Stimulated activated effector memory CD8-positive, alpha-beta T cell treated with anti-CD3 and anti-CD28 coated beads, Interleukin-12 subunit alpha, Interleukin-12 subunit beta, amount 100 ng/mL, for 72 hours (primary cell): ENCODE measurements at regions not wholly inside any gene's neighbourhood (a gene's known extent, or its start where the extent isn't known, plus 50 kb on each side); places are given as distances from the start of the nearest gene placed in this dataset.
"Not testable (repeated sequence)": the region's sequence is repeated elsewhere in the genome, so short reads cannot be mapped to it uniquely, and the experiment has no call there.

Experiments used
- ATAC-seq: fragments of 150-1000 bp; cut with Tn5 transposase; 2 replicates; pipeline ENCODE4 v1.10.0; 2021
- DNase-seq, 2 donors: peaks; one replicate each; pipeline ENCODE4 v3.0.0; 2021 to 2022; ENCODE audit warnings: low spot score in 2 of 2
- H3K27ac Mint-ChIP-seq: one replicate; pipeline ENCODE4 v1.8.0; 2022; ENCODE audit warnings: mild to moderate bottlenecking, mixed read lengths
- H3K36me3 Mint-ChIP-seq: one replicate; pipeline ENCODE4 v1.8.0; 2022; ENCODE audit warnings: mild to moderate bottlenecking, mixed read lengths
- H3K4me1 Mint-ChIP-seq: one replicate; pipeline ENCODE4 v1.8.0; 2022; ENCODE audit warnings: mixed read lengths
- H3K4me3 Mint-ChIP-seq: one replicate; pipeline ENCODE4 v1.8.0; 2022; ENCODE audit warnings: mild to moderate bottlenecking, mixed read lengths
- H3K9me3 Mint-ChIP-seq: one replicate; pipeline ENCODE4 v1.8.0; 2022; ENCODE audit warnings: mixed read lengths

DNA sequence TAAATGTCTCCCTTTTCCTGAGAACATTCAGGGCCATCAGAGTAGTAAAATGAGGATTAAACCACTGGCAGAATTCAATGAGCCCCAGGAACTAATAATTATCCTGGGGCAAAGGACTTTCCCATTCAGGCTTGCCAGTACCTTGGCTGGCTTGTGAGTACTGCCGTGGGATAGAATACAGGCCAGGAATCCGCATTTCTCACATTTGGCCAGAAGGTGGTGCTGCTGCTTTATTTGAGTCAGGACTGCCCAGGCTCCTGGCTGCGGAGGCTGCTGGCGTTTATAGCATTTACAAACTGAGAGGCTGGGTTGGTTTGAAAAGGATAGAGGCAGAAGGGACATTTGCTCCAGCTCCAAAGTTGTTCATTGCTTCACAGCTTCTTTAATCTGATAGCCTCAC, 91.4 kb downstream of the RTL9 start:
- Mint-ChIP-seq H3K27ac (no peak overlapping the region), H3K4me1 (no peaks in the 10 kb centered on the region), H3K36me3 (no peaks in the 10 kb centered on the region), H3K9me3 (no peaks in the 10 kb centered on the region), H3K4me3 (no peak overlapping the region)
- ATAC-seq (peak; percentile 74), DNase-seq (peak; percentile 23 to 62)

- no peaks in the 10 kb centered on the region for H3K9me3 Mint-ChIP-seq
- H3K27ac Mint-ChIP-seq, result no peak overlapping the region
- H3K4me3 Mint-ChIP-seq, result no peak overlapping the region
- ATAC-seq, result no peak
- H3K36me3 Mint-ChIP-seq, result no peaks in the 10 kb centered on the region
- DNase-seq, result no peak
- H3K4me1 Mint-ChIP-seq, result no peaks in the 10 kb centered on the region
Observed at GRCh38 chrX:110454336-110454735, 95.7 kb downstream of the RTL9 start.

GRCh38 chrX:110462957-110463356, 104.3 kb downstream of the RTL9 start:
- Mint-ChIP-seq H3K4me3 (no peak overlapping the region), H3K9me3 (no peaks in the 10 kb centered on the region), H3K4me1 (no peaks in the 10 kb centered on the region), H3K27ac (no peak overlapping the region), H3K36me3 (no peaks in the 10 kb centered on the region)
- no peak for ATAC-seq
- DNase-seq, result no peak

DNA sequence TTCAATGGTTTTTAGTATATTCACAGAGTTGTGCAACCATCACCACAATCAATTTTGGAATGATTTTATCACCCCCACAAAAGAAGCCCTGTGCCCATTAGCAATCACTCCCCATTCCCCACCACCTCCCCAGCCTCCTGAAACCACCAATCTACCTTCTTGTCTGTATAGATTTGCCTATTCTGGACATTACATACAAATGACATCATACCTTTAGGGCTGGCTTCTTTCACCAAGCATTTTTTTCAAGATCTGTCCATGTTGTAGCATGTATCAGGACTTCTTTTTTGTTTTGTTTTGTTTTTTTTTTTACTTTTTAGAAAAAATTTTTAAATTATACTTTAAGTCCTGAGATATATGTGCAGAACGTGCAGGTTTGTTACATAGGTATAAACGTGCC, 108.1 kb downstream of the RTL9 start:
- H3K27ac Mint-ChIP-seq, result no peak overlapping the region
- DNase-seq (no peak), ATAC-seq (no peak)

GRCh38 chrX:110472265-110472664, 113.6 kb downstream of the RTL9 start:
- Mint-ChIP-seq H3K36me3 (no peaks in the 10 kb centered on the region), H3K4me1 (no peaks in the 10 kb centered on the region), H3K4me3 (no peak overlapping the region), H3K9me3 (no peaks in the 10 kb centered on the region), H3K27ac (no peak overlapping the region)
- no peak for ATAC-seq
- no peak for DNase-seq

More for the DNA sequence above, 108.1 kb downstream of the RTL9 start:
- Mint-ChIP-seq H3K4me3 (no peak overlapping the region), H3K9me3 (no peaks in the 10 kb centered on the region), H3K36me3 (no peaks in the 10 kb centered on the region), H3K4me1 (no peaks in the 10 kb centered on the region)

- Mint-ChIP-seq H3K36me3 (no peaks in the 10 kb centered on the region), H3K4me3 (no peak overlapping the region), H3K4me1 (no peaks in the 10 kb centered on the region), H3K27ac (no peak overlapping the region), H3K9me3 (no peaks in the 10 kb centered on the region)
- ATAC-seq (no peak), DNase-seq (no peak)
Observed at GRCh38 chrX:110477593-110478228, 119.1 kb downstream of the RTL9 start.

DNA sequence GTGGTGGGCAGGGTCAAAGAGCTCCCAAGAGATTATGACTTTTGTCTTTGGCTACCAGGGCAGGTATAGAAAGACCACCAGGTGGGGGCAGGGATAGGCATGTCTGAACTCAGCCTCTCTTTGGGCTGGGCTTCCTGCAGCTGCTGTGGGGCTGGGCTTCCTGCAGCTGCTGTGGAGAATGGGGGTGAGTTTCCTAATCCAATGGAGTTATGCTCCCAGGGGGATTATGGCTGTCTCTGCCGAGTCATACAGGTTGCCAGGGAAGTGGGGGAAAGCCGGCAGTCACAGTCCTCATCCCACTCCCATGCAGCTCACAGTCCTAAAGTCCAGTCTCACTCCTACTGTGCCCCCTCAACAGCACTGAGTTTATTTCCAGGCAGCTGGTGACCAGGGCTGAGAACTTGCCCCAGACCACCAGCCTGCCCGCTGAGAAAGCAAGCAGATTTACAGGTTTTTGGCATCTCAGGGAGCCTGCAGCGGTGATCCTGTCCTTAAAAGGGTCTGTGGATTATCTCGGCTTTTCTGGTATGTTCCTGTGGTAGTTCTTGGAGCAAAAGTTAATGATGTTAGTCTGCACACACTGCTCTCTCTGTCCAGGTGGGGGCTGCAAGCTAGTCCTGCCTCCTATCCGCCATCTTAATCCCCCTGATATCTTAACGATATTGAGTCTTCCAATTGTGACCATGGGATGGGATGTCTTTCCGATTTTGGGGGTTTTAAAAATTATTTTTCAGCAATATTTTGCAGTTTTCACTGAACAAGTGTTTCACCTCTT, 133.4 kb downstream of the RTL9 start:
- Mint-ChIP-seq H3K9me3 (no peaks in the 10 kb centered on the region), H3K27ac (no peak overlapping the region), H3K36me3 (no peaks in the 10 kb centered on the region), H3K4me1 (no peaks in the 10 kb centered on the region), H3K4me3 (no peak overlapping the region)
- DNase-seq, result no peak
- ATAC-seq, result no peak

DNA sequence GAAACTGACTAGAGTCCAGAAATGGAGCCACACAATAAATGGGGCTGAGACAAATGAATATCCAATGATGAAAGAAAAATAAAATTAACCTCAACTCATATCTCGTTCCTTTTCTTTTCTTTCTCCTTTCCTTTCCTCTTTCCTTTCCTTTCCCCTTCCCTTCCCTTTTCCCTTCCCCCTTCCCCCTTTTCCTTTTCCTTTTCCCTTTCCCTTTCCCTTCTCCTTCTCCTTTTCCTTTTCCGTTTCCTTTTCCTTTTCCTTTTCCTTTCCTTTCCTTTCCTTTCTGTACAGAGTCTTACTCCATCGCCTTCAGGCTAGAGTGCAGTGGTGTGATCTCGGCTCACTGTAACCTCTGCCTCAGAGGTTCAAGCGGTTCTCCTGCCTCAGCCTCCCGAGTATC, 146.3 kb downstream of the RTL9 start:
- no peaks in the 10 kb centered on the region for H3K9me3 Mint-ChIP-seq
- ATAC-seq, result no peak
- H3K4me1 Mint-ChIP-seq, result no peaks in the 10 kb centered on the region
- H3K4me3 Mint-ChIP-seq, result no peak overlapping the region
- H3K27ac Mint-ChIP-seq, result no peak overlapping the region
- no peak for DNase-seq
- H3K36me3 Mint-ChIP-seq, result no peaks in the 10 kb centered on the region

- Mint-ChIP-seq H3K27ac (no peak overlapping the region), H3K9me3 (no peaks in the 10 kb centered on the region), H3K4me1 (no peaks in the 10 kb centered on the region), H3K4me3 (no peak overlapping the region), H3K36me3 (no peaks in the 10 kb centered on the region)
- DNase-seq (no peak), ATAC-seq (no peak)
Observed at GRCh38 chrX:110509755-110510532, 151.3 kb downstream of the RTL9 start.

DNA sequence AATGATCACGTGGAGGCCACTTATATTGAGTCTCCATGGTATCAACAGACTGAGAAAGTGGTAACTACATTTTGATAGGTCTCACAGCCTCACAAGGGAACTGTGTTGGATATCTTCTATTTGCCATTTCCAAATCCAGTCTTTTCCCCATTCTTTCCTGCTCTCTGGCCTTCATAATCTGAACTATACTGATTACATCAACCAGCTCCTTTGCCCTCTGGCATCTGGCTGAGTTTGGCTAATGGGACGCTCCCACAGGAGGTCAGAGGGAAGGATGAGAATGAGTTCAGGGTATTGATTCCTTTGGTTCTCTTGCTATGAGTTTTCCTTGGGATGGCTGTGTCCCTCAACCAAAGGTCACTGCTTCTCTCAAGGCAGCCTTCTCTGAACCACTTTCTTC, 152.6 kb downstream of the RTL9 start:
- H3K4me3 Mint-ChIP-seq, result no peak overlapping the region

DNA sequence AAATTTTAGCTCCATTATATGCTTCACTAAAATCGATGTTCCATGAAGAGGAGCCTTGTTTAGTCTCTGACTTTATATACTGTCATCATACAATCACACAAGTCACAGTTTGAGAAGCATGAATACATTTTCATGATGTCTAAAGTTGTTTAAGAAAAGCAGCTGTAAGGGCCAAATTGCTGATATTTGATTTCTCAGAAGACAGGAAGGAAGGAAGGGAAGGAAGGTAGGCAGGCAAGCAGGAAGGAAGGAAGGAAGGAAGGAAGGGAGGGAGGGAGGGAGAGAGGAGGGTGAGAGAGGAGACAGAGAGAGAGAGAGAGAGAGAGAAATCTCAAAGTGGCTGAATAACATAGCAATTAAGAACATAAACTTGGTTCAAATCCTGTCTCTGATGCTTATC, 153.7 kb downstream of the RTL9 start:
- H3K27ac Mint-ChIP-seq, result no peak overlapping the region
- H3K4me3 Mint-ChIP-seq, result no peak overlapping the region
- DNase-seq, result no peak
- H3K9me3 Mint-ChIP-seq, result no peaks in the 10 kb centered on the region
- no peaks in the 10 kb centered on the region for H3K36me3 Mint-ChIP-seq
- no peak for ATAC-seq
- H3K4me1 Mint-ChIP-seq, result no peaks in the 10 kb centered on the region

More for the DNA sequence above, 152.6 kb downstream of the RTL9 start:
- no peaks in the 10 kb centered on the region for H3K4me1 Mint-ChIP-seq
- H3K36me3 Mint-ChIP-seq, result no peaks in the 10 kb centered on the region
- ATAC-seq, result no peak
- no peak for DNase-seq
- no peak overlapping the region for H3K27ac Mint-ChIP-seq
- H3K9me3 Mint-ChIP-seq, result no peaks in the 10 kb centered on the region

DNA sequence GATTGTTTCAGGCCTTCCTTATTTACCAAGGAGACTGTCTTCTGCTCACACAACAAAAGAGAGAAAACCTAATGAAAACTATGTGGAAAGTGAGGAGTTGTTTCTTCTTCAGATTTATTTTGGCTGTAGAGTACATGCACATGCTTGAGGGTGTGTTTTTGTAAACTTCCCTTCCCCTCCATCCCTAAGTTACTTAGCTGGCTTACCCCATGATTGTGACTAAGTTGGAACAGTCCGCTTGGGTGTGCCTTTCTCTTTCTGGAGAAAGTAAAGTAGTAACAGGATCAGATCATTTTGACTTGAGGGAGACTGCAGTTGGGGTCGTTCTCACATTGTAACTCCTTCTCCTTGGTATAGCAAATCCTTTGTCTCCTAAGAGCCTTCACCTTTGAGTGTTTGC, 155.9 kb downstream of the RTL9 start:
- Mint-ChIP-seq H3K4me1 (no peaks in the 10 kb centered on the region), H3K36me3 (no peaks in the 10 kb centered on the region), H3K4me3 (no peak overlapping the region), H3K27ac (no peak overlapping the region), H3K9me3 (no peaks in the 10 kb centered on the region)
- ATAC-seq (no peak), DNase-seq (no peak)

GRCh38 chrX:110519501-110519900, 160.9 kb downstream of the RTL9 start:
- no peaks in the 10 kb centered on the region for H3K9me3 Mint-ChIP-seq
- DNase-seq (no peak), ATAC-seq (no peak)
- H3K4me1 Mint-ChIP-seq, result no peaks in the 10 kb centered on the region
- H3K27ac Mint-ChIP-seq, result no peak overlapping the region
- no peaks in the 10 kb centered on the region for H3K36me3 Mint-ChIP-seq
- H3K4me3 Mint-ChIP-seq, result no peak overlapping the region

DNA sequence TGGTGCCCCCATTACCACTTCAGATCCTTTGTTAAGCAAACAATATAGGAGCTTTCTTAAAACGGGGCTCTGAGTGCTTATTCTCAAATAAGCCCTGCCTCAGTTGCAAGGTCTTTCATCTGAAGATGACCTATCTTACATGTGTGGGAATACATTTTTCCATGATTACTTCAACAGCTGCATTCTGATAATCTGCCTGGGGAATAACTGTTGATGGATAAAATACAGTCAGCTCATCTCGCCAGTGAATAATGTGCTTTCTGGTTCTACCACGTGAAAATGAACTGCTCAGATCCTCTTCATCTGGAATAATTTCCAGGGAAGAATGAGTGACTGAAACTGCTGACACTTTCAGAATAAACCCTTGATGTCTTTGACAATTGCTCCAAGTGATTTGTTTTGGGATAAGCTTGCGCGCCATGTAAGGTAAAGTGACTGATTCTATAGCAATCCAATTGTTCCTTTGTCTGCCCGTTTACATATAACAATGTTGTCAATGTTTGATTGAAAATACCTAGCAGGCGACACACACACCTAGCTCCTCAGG, 161.3 kb downstream of the RTL9 start:
- Mint-ChIP-seq H3K9me3 (no peaks in the 10 kb centered on the region), H3K27ac (no peak overlapping the region), H3K36me3 (no peaks in the 10 kb centered on the region), H3K4me1 (no peaks in the 10 kb centered on the region), H3K4me3 (no peak overlapping the region)
- DNase-seq (no peak), ATAC-seq (no peak)

- DNase-seq, H3K4me3 Mint-ChIP-seq, H3K9me3 Mint-ChIP-seq, ATAC-seq, H3K4me1 Mint-ChIP-seq, H3K36me3 Mint-ChIP-seq, H3K27ac Mint-ChIP-seq: not testable (repeated sequence)
Observed at GRCh38 chrX:110520652-110521051, 162.0 kb downstream of the RTL9 start.
